Spleen (tissue), 11 donors: ENCODE measurements at regions not wholly inside any gene's neighbourhood (a gene's known extent, or its start where the extent isn't known, plus 50 kb on each side); places are given as distances from the start of the nearest gene placed in this dataset.

Source experiments
- DNase-seq: peaks from one replicate; pipeline ENCODE4 v3.0.0-alpha.2; 2020
- H3K27ac ChIP-seq, 8 donors: fragments of 200-600 bp; sonication (generic) in 7 of 8; 1 replicate in 4 of 8; 2 replicates in 4 of 8; pipeline versions ENCODE4 v1.5.0 to v1.8.0; 2016 to 2021; ENCODE audit warnings: inconsistent platforms in 4 of 8, mild to moderate bottlenecking in 4 of 8, moderate library complexity in 1 of 8
- H3K27me3 ChIP-seq, 7 donors: fragments of 200-600 bp; sonication (generic) in 6 of 7; replicated peaks in 1 of 7; 1 replicate in 4 of 7; 2 replicates in 3 of 7; pipeline versions ENCODE4 v1.5.0 to v1.8.0; 2016 to 2021; ENCODE audit warnings: inconsistent platforms in 3 of 7, mild to moderate bottlenecking in 1 of 7
- H3K36me3 ChIP-seq, 6 donors: fragments of 200-600 bp; sonication (generic) in 5 of 6; 1 replicate in 4 of 6; 2 replicates in 2 of 6; pipeline versions ENCODE4 v1.5.0 to v1.8.0; 2016 to 2021; ENCODE audit warnings: inconsistent platforms in 2 of 6
- H3K4me1 ChIP-seq, 6 donors: fragments of 200-600 bp; sonication (generic) in 5 of 6; 1 replicate in 3 of 6; 2 replicates in 3 of 6; pipeline versions ENCODE4 v1.5.0 to v1.8.0; 2016 to 2021; ENCODE audit warnings: inconsistent platforms in 3 of 6
- H3K4me3 ChIP-seq, 8 donors: fragments of 200-600 bp; sonication (generic) in 7 of 8; 1 replicate in 4 of 8; 2 replicates in 4 of 8; pipeline versions ENCODE4 v1.5.0 to v1.8.0; 2016 to 2021; ENCODE audit warnings: inconsistent platforms in 4 of 8, mild to moderate bottlenecking in 4 of 8, moderate library complexity in 2 of 8
- H3K9me3 ChIP-seq, 8 donors: fragments of 200-600 bp; sonication (generic) in 7 of 8; 1 replicate in 4 of 8; 2 replicates in 4 of 8; pipeline versions ENCODE4 v1.5.0 to v1.8.0; 2016 to 2021; ENCODE audit warnings: inconsistent platforms in 4 of 8
- CTCF ChIP-seq, 11 experiments: fragments of 200-600 bp in 7 of 11; fragments of 450-650 bp in 4 of 11; sonication (generic) in 4 of 11; IDR thresholded peaks in 8 of 11; conservative IDR thresholded peaks in 3 of 11; 1 replicate in 7 of 11; 2 replicates in 4 of 11; pipeline versions ENCODE4 v1.4.0 to v1.8.0; 2016 to 2021; ENCODE audit warnings: antibody characterized with exemption in 11 of 11, inconsistent platforms in 4 of 11, mild to moderate bottlenecking in 1 of 11
- POLR2A ChIP-seq, 3 donors: fragments of 450-650 bp; IDR thresholded peaks; one replicate each; pipeline ENCODE4 v1.5.1; 2017; ENCODE audit warnings: antibody characterized with exemption in 3 of 3, mild to moderate bottlenecking in 1 of 3
- POLR2AphosphoS5 ChIP-seq, 3 donors: sonication (generic); formaldehyde crosslinking; IDR thresholded peaks; one replicate each; pipeline ENCODE4 v1.5.1; 2017; ENCODE audit warnings: antibody characterized with exemption in 3 of 3
- WGBS, 5 donors: extraction: QIAGEN DNeasy Blood & Tissue Kit in 3 of 5; methylation state at CpG; one replicate each; pipeline versions ENCODE4 v1.1.5 to v1.1.7; 2013 to 2018; 5-methylcytosine and 5-hydroxymethylcytosine counted together
- intact Hi-C: fragments of 100-400 bp; cut with DNase I; formaldehyde crosslinking; loops from one replicate; pipeline ENCODE4 v1.15.0; 2023; ENCODE audit warnings: low total_unique reads
- donor health status: healthy with polysubstance abuse.
- donor health status: DM: no; HTN: no; CAD: no; lungs with moderate emphysema.
- donor health status: DM: no; HTN: no; CAD: no.
- donor health status: Bipolar disorder and iron deficiency.
- donor health status: healthy.
- donor health status: DM: no; HTN: no; CAD: no.
- donor health status: DM: yes; HTN: yes; CAD: no.

GRCh38 chrX:47752685-47753084 is 84.0 kb upstream of the ZNF81 start:
- intact Hi-C loops: no loop called here
- DNase-seq: no peak
- Histone ChIP-seq H3K36me3 (no peaks in the 10 kb centered on the region), H3K9me3 (no peaks in the 10 kb centered on the region), H3K4me3 (no peak overlapping the region), H3K4me1 (no peaks in the 10 kb centered on the region), H3K27me3 (peaks cover 0 to 26% (median 0%) of the 10 kb centered on the region in 7 donors), H3K27ac (peak overlapping the region in 3 of 8 donors; percentile 23 to 64 (median 27))
- TF ChIP-seq CTCF (IDR thresholded peaks at IDR 0.05 in 8 of 11, conservative IDR thresholded peaks at IDR 0.05 in 3 of 11) (no peak), POLR2AphosphoS5 (IDR thresholded peaks at IDR 0.05) (no peak), POLR2A (IDR thresholded peaks at IDR 0.05) (no peak)
- 60 to 74% (median 69%) methylated on average over 7 of the region's 7 CpGs for WGBS, 5 donors

- H3K4me3 ChIP-seq: no peak overlapping the region
- no peak for DNase-seq
- WGBS, 5 donors: 26 to 46% (median 36%) methylated on average over 5 to 6 of the region's 6 CpGs
- intact Hi-C loops: no loop called here
- H3K9me3 ChIP-seq: no peaks in the 10 kb centered on the region
- H3K27ac ChIP-seq: no peak overlapping the region
- no peaks in the 10 kb centered on the region for H3K36me3 ChIP-seq
- H3K27me3 ChIP-seq: peaks cover 0 to 25% (median 0%) of the 10 kb centered on the region in 7 donors
- TF ChIP-seq CTCF (IDR thresholded peaks at IDR 0.05 in 8 of 11, conservative IDR thresholded peaks at IDR 0.05 in 3 of 11): peak in 4 of 11 experiments; percentile 10 to 23 (median 16)
- no peak for TF ChIP-seq POLR2A (IDR thresholded peaks at IDR 0.05)
- no peaks in the 10 kb centered on the region for H3K4me1 ChIP-seq
These were observed 85.0 kb upstream of the ZNF81 start for GRCh38 chrX:47751670-47752069.

GRCh38 chrX:47749185-47749967 is 87.3 kb upstream of the ZNF81 start:
- H3K27ac ChIP-seq: peak overlapping the region in 2 of 8 donors; percentile 21 to 38
- H3K9me3 ChIP-seq: no peaks in the 10 kb centered on the region
- TF ChIP-seq POLR2AphosphoS5 (IDR thresholded peaks at IDR 0.05) (no peak), CTCF (IDR thresholded peaks at IDR 0.05 in 8 of 11, conservative IDR thresholded peaks at IDR 0.05 in 3 of 11) (no peak), POLR2A (IDR thresholded peaks at IDR 0.05) (no peak)
- no peak for DNase-seq
- intact Hi-C loops: no loop called here
- peaks cover 0 to 19% (median 0%) of the 10 kb centered on the region in 7 donors for H3K27me3 ChIP-seq
- H3K4me1 ChIP-seq: no peaks in the 10 kb centered on the region
- WGBS, 5 donors: 34 to 69% (median 55%) methylated on average over 4 to 7 of the region's 7 CpGs
- no peaks in the 10 kb centered on the region for H3K36me3 ChIP-seq
- H3K4me3 ChIP-seq: no peak overlapping the region

GRCh38 chrX:47748576-47748975 is 88.1 kb upstream of the ZNF81 start:
- Histone ChIP-seq H3K4me3 (no peak overlapping the region), H3K27ac (peak overlapping the region in 2 of 8 donors; percentile 21 to 38), H3K9me3 (no peaks in the 10 kb centered on the region), H3K27me3 (peaks cover 0 to 12% (median 0%) of the 10 kb centered on the region in 7 donors), H3K4me1 (no peaks in the 10 kb centered on the region), H3K36me3 (no peaks in the 10 kb centered on the region)
- 67 to 84% (median 72%) methylated on average over 4 of the region's 4 CpGs for WGBS, 5 donors
- no peak for DNase-seq
- TF ChIP-seq CTCF (IDR thresholded peaks at IDR 0.05 in 8 of 11, conservative IDR thresholded peaks at IDR 0.05 in 3 of 11) (no peak), POLR2A (IDR thresholded peaks at IDR 0.05) (no peak), POLR2AphosphoS5 (IDR thresholded peaks at IDR 0.05) (no peak)
- intact Hi-C loops: no loop called here
